SK-N-SH treated with all-trans-retinoic acid at 6 μM for 48 hours (cell line): ENCODE measurements at regions not wholly inside any gene's neighbourhood (a gene's known extent, or its start where the extent isn't known, plus 50 kb on each side); places are given as distances from the start of the nearest gene placed in this dataset.

Experiments used
- CSRNP3 ChIP-seq: fragments of 250-450 bp; sonication (Bioruptor Pico); IDR thresholded peaks from 2 replicates; pipeline ENCODE4 v1.5.1; 2021; ENCODE audit warnings: mild to moderate bottlenecking, moderate library complexity
- PATZ1 ChIP-seq: fragments of 250-450 bp; sonication (Bioruptor Pico); IDR thresholded peaks from 2 replicates; pipeline ENCODE4 v1.8.0; 2020; ENCODE audit warnings: mild to moderate bottlenecking, moderate library complexity, borderline replicate concordance
- RARB ChIP-seq: fragments of 250-450 bp; sonication (Bioruptor Pico); IDR thresholded peaks from 2 replicates; pipeline ENCODE4 v1.8.0; 2021; ENCODE audit warnings: mild to moderate bottlenecking, moderate library complexity
- SNAI2 ChIP-seq: fragments of 250-450 bp; sonication (Bioruptor Pico); IDR thresholded peaks from 2 replicates; pipeline ENCODE4 v1.5.0; 2020; ENCODE audit warnings: mild to moderate bottlenecking, moderate library complexity
- TSHZ2 ChIP-seq: fragments of 250-450 bp; sonication (Bioruptor Pico); IDR thresholded peaks from 2 replicates; pipeline ENCODE4 v1.5.0; 2020; ENCODE audit warnings: mild to moderate bottlenecking, moderate library complexity

GRCh38 chr1:56132520-56132919 is 446.8 kb downstream of the PLPP3 start:
- TF ChIP-seq TSHZ2 (CRISPR knock-in tag) (no peak), CSRNP3 (CRISPR knock-in tag) (no peak), RARB (CRISPR knock-in tag) (no peak), PATZ1 (CRISPR knock-in tag) (no peak), SNAI2 (CRISPR knock-in tag) (no peak)
